ENCODE measurements at regions not wholly inside any gene's neighbourhood (a gene's known extent, or its start where the extent isn't known, plus 50 kb on each side); places are given as distances from the start of the nearest gene placed in this dataset.

- TF ChIP-seq EZH2 (IDR thresholded peaks at IDR 0.05; ENCODE audit: borderline replicate concordance, low read depth, low read length, severe bottlenecking) (no peak), CTCF (IDR thresholded peaks at IDR 0.05; ENCODE audit: borderline replicate concordance, extremely low read depth, low read length, poor library complexity, severe bottlenecking) (no peak)
- H3K79me2 ChIP-seq (ENCODE audit: insufficient read depth, low read length) = no peaks in the 10 kb centered on the region
Measured at GRCh38 chr13:104597546-104598180, 1531.4 kb upstream of the SLC10A2 start.

GRCh38 chr13:104595511-104595910, 1529.3 kb upstream of the SLC10A2 start:
- no peaks in the 10 kb centered on the region for H3K36me3 ChIP-seq (ENCODE audit: insufficient read depth, low read length)
- no peak overlapping the region for H3K9ac ChIP-seq (ENCODE audit: low read depth, low read length)
- H3K27me3 ChIP-seq (ENCODE audit: insufficient read depth, low read length, poor library complexity) = no peaks in the 10 kb centered on the region
- ATAC-seq (ENCODE audit: insufficient read depth, low read depth) (no peak), DNase-seq (no peak)
- no peak overlapping the region for H2AFZ ChIP-seq (ENCODE audit: low read depth, low read length)
- no peak overlapping the region for H3K4me2 ChIP-seq (ENCODE audit: insufficient read depth, low read length)
- no peaks in the 10 kb centered on the region for H4K20me1 ChIP-seq (ENCODE audit: insufficient read depth, low read length)
- TF ChIP-seq CTCF (IDR thresholded peaks at IDR 0.05; ENCODE audit: borderline replicate concordance, extremely low read depth, low read length, poor library complexity, severe bottlenecking) (no peak), EZH2 (IDR thresholded peaks at IDR 0.05; ENCODE audit: borderline replicate concordance, low read depth, low read length, severe bottlenecking) (no peak)
- no peaks in the 10 kb centered on the region for H3K9me3 ChIP-seq (ENCODE audit: insufficient read depth, low read length, severe bottlenecking)
- no peaks in the 10 kb centered on the region for H3K4me1 ChIP-seq (ENCODE audit: insufficient read depth, low read length)
- H3K4me3 ChIP-seq (ENCODE audit: low read depth in 1 of 2, low read length in 2 of 2) = no peak overlapping the region
- H3K79me2 ChIP-seq (ENCODE audit: insufficient read depth, low read length) = no peaks in the 10 kb centered on the region
- no peak overlapping the region for H3K27ac ChIP-seq (ENCODE audit: low read length)

More at GRCh38 chr13:104597546-104598180, 1531.4 kb upstream of the SLC10A2 start:
- H4K20me1 ChIP-seq (ENCODE audit: insufficient read depth, low read length) = no peaks in the 10 kb centered on the region
- no peaks in the 10 kb centered on the region for H3K27me3 ChIP-seq (ENCODE audit: insufficient read depth, low read length, poor library complexity)
- H2AFZ ChIP-seq (ENCODE audit: low read depth, low read length) = no peak overlapping the region
- H3K4me1 ChIP-seq (ENCODE audit: insufficient read depth, low read length) = no peaks in the 10 kb centered on the region
- DNase-seq = no peak
- H3K4me3 ChIP-seq (ENCODE audit: low read depth in 1 of 2, low read length in 2 of 2) = no peak overlapping the region
- H3K9ac ChIP-seq (ENCODE audit: low read depth, low read length) = no peak overlapping the region
- no peaks in the 10 kb centered on the region for H3K36me3 ChIP-seq (ENCODE audit: insufficient read depth, low read length)
- ATAC-seq (ENCODE audit: insufficient read depth, low read depth) = no peak
- H3K27ac ChIP-seq (ENCODE audit: low read length) = no peak overlapping the region
- H3K4me2 ChIP-seq (ENCODE audit: insufficient read depth, low read length) = no peak overlapping the region
- no peaks in the 10 kb centered on the region for H3K9me3 ChIP-seq (ENCODE audit: insufficient read depth, low read length, severe bottlenecking)

- Histone ChIP-seq H3K79me2 (ENCODE audit: insufficient read depth, low read length) (no peaks in the 10 kb centered on the region), H3K27ac (ENCODE audit: low read length) (no peak overlapping the region), H3K36me3 (ENCODE audit: insufficient read depth, low read length) (no peaks in the 10 kb centered on the region), H3K4me2 (ENCODE audit: insufficient read depth, low read length) (no peak overlapping the region), H2AFZ (ENCODE audit: low read depth, low read length) (no peak overlapping the region), H3K4me1 (ENCODE audit: insufficient read depth, low read length) (no peaks in the 10 kb centered on the region), H3K9ac (ENCODE audit: low read depth, low read length) (no peak overlapping the region), H3K9me3 (ENCODE audit: insufficient read depth, low read length, severe bottlenecking) (no peaks in the 10 kb centered on the region), H4K20me1 (ENCODE audit: insufficient read depth, low read length) (no peaks in the 10 kb centered on the region), H3K27me3 (ENCODE audit: insufficient read depth, low read length, poor library complexity) (no peaks in the 10 kb centered on the region), H3K4me3 (ENCODE audit: low read depth in 1 of 2, low read length in 2 of 2) (no peak overlapping the region)
- ATAC-seq (ENCODE audit: insufficient read depth, low read depth) = no peak
- no peak for TF ChIP-seq EZH2 (IDR thresholded peaks at IDR 0.05; ENCODE audit: borderline replicate concordance, low read depth, low read length, severe bottlenecking)
- no peak for TF ChIP-seq CTCF (IDR thresholded peaks at IDR 0.05; ENCODE audit: borderline replicate concordance, extremely low read depth, low read length, poor library complexity, severe bottlenecking)
- no peak for DNase-seq
Measured at GRCh38 chr13:104594806-104595205, 1528.6 kb upstream of the SLC10A2 start.
